Mucosa of descending colon (tissue), 3 donors: ENCODE measurements at regions not wholly inside any gene's neighbourhood (a gene's known extent, or its start where the extent isn't known, plus 50 kb on each side); places are given as distances from the start of the nearest gene placed in this dataset.

Experiments
- ATAC-seq: fragments of 200-7000 bp; cut with Tn5 transposase; one replicate; pipeline ENCODE4 v1.9.1; 2020; ENCODE audit warnings: mild to moderate bottlenecking, moderate library complexity
- DNase-seq, 3 donors: peaks; one replicate each; pipeline ENCODE4 v3.0.0-alpha.2; 2020
- H3K36me3 ChIP-seq: fragments of 200-600 bp; one replicate; pipeline ENCODE4 v1.8.0; 2021; ENCODE audit warnings: low read depth, mild to moderate bottlenecking
- H3K4me1 ChIP-seq: fragments of 200-600 bp; one replicate; pipeline ENCODE4 v1.8.0; 2021; ENCODE audit warnings: low read depth, mild to moderate bottlenecking
- H3K4me3 ChIP-seq: fragments of 200-600 bp; one replicate; pipeline ENCODE4 v1.8.0; 2021; ENCODE audit warnings: mild to moderate bottlenecking
- H3K9me3 ChIP-seq: fragments of 200-600 bp; one replicate; pipeline ENCODE4 v1.8.0; 2021; ENCODE audit warnings: mild to moderate bottlenecking
- CTCF ChIP-seq: fragments of 200-600 bp; IDR thresholded peaks from one replicate; pipeline ENCODE4 v1.8.0; 2022; ENCODE audit warnings: antibody characterized with exemption, mild to moderate bottlenecking
- intact Hi-C, 2 donors: fragments of 100-400 bp; cut with DNase I in 1 of 2; cut with micrococcal nuclease in 1 of 2; formaldehyde crosslinking; loops; one replicate each; pipeline versions ENCODE4 v1.11.0 to v1.11.1; 2022; cut with DNase I, micrococcal nuclease
- donor health status: DM: no; HTN: no; CAD: no; lungs with moderate emphysema.
- donor health status: DM: no; HTN: no; CAD: no.
- donor health status: DM: no; HTN: yes; CAD: no.

DNA sequence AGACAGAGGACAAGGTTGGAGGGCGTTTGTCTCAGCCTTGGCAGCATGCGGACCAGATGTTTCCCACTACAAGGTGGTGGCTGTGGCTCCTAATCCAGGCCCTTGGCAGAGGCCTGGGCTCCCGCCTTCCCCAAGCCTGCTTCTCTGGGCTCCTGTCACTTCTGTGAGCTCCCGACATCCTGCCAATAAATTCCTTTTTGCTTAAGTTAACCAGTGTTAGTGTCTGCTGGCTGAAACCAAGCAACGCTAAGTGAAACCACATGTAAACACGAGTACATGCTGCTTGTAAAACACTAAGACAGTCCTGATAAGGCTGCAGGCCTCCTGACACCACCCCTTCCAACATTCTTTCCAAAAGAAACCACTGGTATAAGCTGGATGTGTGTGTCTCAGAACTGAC lies 263.6 kb upstream of the ZMIZ1 start:
- H3K4me3 ChIP-seq = no peak overlapping the region
- no peaks in the 10 kb centered on the region for H3K9me3 ChIP-seq
- TF ChIP-seq CTCF = no peak
- ATAC-seq (peak; percentile 92), DNase-seq (peak; percentile 60 to 66 (median 63))
- intact Hi-C loops = no loop called here
- H3K4me1 ChIP-seq = peaks cover 9% of the 10 kb centered on the region
- H3K36me3 ChIP-seq = no peaks in the 10 kb centered on the region

DNA sequence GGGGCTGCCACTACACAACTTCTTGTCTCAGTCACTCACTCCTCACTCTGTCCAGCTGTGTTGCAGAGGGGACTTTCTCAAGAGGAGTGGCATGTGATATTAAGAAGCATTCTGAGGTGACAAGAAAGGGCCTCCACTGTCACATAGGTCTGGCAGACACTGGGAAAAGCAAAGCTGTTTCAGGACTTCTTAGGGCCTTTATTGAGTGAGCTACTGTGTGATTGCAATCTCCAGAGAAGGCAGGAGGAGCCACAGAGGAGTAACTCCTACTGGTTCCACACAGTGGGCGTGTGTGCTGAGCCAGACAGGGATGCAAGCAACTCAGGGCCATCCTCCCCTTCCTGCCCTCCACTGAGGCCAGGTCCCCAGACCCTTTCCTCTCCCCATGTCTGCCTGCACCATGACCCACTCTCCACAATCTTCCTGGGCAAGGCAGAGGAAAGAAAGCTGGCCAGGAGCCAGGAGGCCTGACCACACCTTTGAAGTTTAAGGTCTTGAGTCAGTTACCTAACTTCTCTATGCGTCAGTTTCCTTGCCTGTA lies 262.0 kb upstream of the ZMIZ1 start:
- ATAC-seq (peak; percentile 11), DNase-seq (no peak)
- TF ChIP-seq CTCF = no peak
- no peaks in the 10 kb centered on the region for H3K9me3 ChIP-seq
- no peak overlapping the region for H3K4me3 ChIP-seq
- H3K4me1 ChIP-seq = peaks cover 9% of the 10 kb centered on the region
- intact Hi-C loops = no loop called here
- H3K36me3 ChIP-seq = no peaks in the 10 kb centered on the region

GRCh38 chr10:78807504-78808203 lies 261.1 kb upstream of the ZMIZ1 start:
- no peaks in the 10 kb centered on the region for H3K9me3 ChIP-seq
- H3K4me3 ChIP-seq = no peak overlapping the region
- DNase-seq (no peak), ATAC-seq (no peak)
- intact Hi-C loops = no loop called here
- H3K36me3 ChIP-seq = no peaks in the 10 kb centered on the region
- peaks cover 9% of the 10 kb centered on the region for H3K4me1 ChIP-seq
- no peak for TF ChIP-seq CTCF

- Histone ChIP-seq H3K9me3 (no peaks in the 10 kb centered on the region), H3K4me1 (peaks cover 9% of the 10 kb centered on the region), H3K4me3 (no peak overlapping the region), H3K36me3 (no peaks in the 10 kb centered on the region)
- no peak for ATAC-seq
- no peak for TF ChIP-seq CTCF
- DNase-seq = no peak
- intact Hi-C loops = no loop called here
Measured at GRCh38 chr10:78808286-78808685, 260.5 kb upstream of the ZMIZ1 start.

- peaks cover 9% of the 10 kb centered on the region for H3K4me1 ChIP-seq
- no peaks in the 10 kb centered on the region for H3K9me3 ChIP-seq
- H3K36me3 ChIP-seq = no peaks in the 10 kb centered on the region
- DNase-seq (no peak), ATAC-seq (no peak)
- intact Hi-C loops = no loop called here
- H3K4me3 ChIP-seq = no peak overlapping the region
- no peak for TF ChIP-seq CTCF
Measured at GRCh38 chr10:78808736-78809367, 259.9 kb upstream of the ZMIZ1 start.
